KMS-11 (cell line): ENCODE measurements at regions not wholly inside any gene's neighbourhood (a gene's known extent, or its start where the extent isn't known, plus 50 kb on each side); places are given as distances from the start of the nearest gene placed in this dataset.

Experiments used
- H2AFZ ChIP-seq: fragments of 200-600 bp; sonication (generic); 2 replicates; pipeline ENCODE4 v1.6.1; 2016; ENCODE audit warnings: antibody characterized with exemption, mixed run types, low read depth
- H3K27ac ChIP-seq: fragments of 200-600 bp; sonication (generic); 2 replicates; pipeline ENCODE4 v1.6.1; 2016; ENCODE audit warnings: mild to moderate bottlenecking, mixed run types
- H3K27me3 ChIP-seq: fragments of 200-600 bp; sonication (generic); 2 replicates; pipeline ENCODE4 v1.6.1; 2017; ENCODE audit warnings: mild to moderate bottlenecking, low read depth, mixed run types, moderate library complexity; ENCODE audit not compliant: insufficient read depth
- H3K36me3 ChIP-seq: fragments of 200-600 bp; sonication (generic); 2 replicates; pipeline ENCODE4 v1.6.1; 2017; ENCODE audit warnings: mild to moderate bottlenecking, mixed run types; ENCODE audit not compliant: insufficient read depth
- H3K4me1 ChIP-seq: fragments of 200-600 bp; sonication (generic); 2 replicates; pipeline ENCODE4 v1.6.1; 2016; ENCODE audit warnings: mild to moderate bottlenecking, low read depth, mixed run types; ENCODE audit not compliant: poor library complexity, severe bottlenecking
- H3K4me2 ChIP-seq: fragments of 200-600 bp; sonication (generic); 2 replicates; pipeline ENCODE4 v1.7.0; 2016; ENCODE audit warnings: mild to moderate bottlenecking, mixed run types
- H3K4me3 ChIP-seq: fragments of 200-600 bp; sonication (generic); IDR thresholded peaks from 2 replicates; pipeline ENCODE4 v1.6.1; 2017; ENCODE audit warnings: low read depth, low read length, mixed read lengths; ENCODE audit not compliant: insufficient read depth
- H3K79me2 ChIP-seq: fragments of 200-600 bp; sonication (generic); 2 replicates; pipeline ENCODE4 v1.6.1; 2016; ENCODE audit warnings: low read depth, mixed run types; ENCODE audit not compliant: insufficient read depth
- H3K9ac ChIP-seq: fragments of 200-600 bp; sonication (generic); 2 replicates; pipeline ENCODE4 v1.6.1; 2016; ENCODE audit warnings: mild to moderate bottlenecking, mixed run types
- H4K20me1 ChIP-seq: fragments of 200-600 bp; sonication (generic); 2 replicates; pipeline ENCODE4 v1.6.1; 2016; ENCODE audit warnings: mild to moderate bottlenecking, mixed run types; ENCODE audit not compliant: insufficient read depth
- TF ChIP-seq, protein P1 (sequence below): fragments of 200-600 bp; sonication (generic); conservative IDR thresholded peaks from 2 replicates; pipeline ENCODE4 v1.6.1; 2017; ENCODE audit warnings: low read depth, mild to moderate bottlenecking, antibody characterized with exemption, low read length, moderate library complexity, mixed read lengths

DNA sequence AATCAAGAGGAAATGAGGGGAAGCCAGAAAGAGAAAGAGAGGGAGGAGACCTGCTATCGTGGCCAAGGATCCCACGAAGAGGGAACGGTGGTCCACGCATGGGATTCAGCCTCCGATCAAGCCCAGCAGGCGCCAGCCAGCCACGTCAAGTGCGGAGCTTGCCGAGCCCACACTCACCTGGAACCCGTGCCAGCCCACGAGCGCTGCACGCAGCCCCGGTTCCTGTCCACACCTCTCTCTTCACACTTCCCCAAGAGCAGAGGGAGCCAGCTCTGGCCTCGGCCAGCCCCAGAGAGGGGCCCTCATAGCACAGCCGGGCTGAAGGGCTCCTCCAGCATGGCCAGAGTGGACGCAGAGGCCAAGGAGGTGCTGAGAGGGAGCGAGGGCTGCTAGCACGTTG, 795.1 kb upstream of the GRIA3 start:
- TF ChIP-seq, protein P1, sequence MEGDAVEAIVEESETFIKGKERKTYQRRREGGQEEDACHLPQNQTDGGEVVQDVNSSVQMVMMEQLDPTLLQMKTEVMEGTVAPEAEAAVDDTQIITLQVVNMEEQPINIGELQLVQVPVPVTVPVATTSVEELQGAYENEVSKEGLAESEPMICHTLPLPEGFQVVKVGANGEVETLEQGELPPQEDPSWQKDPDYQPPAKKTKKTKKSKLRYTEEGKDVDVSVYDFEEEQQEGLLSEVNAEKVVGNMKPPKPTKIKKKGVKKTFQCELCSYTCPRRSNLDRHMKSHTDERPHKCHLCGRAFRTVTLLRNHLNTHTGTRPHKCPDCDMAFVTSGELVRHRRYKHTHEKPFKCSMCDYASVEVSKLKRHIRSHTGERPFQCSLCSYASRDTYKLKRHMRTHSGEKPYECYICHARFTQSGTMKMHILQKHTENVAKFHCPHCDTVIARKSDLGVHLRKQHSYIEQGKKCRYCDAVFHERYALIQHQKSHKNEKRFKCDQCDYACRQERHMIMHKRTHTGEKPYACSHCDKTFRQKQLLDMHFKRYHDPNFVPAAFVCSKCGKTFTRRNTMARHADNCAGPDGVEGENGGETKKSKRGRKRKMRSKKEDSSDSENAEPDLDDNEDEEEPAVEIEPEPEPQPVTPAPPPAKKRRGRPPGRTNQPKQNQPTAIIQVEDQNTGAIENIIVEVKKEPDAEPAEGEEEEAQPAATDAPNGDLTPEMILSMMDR: no peak
- Histone ChIP-seq H3K27ac (no peak overlapping the region), H3K4me2 (no peak overlapping the region), H3K4me1 (no peaks in the 10 kb centered on the region), H3K4me3 (no peak overlapping the region), H4K20me1 (no peaks in the 10 kb centered on the region), H3K36me3 (no peaks in the 10 kb centered on the region), H2AFZ (no peak overlapping the region), H3K9ac (no peak overlapping the region), H3K79me2 (no peaks in the 10 kb centered on the region), H3K27me3 (no peaks in the 10 kb centered on the region)

DNA sequence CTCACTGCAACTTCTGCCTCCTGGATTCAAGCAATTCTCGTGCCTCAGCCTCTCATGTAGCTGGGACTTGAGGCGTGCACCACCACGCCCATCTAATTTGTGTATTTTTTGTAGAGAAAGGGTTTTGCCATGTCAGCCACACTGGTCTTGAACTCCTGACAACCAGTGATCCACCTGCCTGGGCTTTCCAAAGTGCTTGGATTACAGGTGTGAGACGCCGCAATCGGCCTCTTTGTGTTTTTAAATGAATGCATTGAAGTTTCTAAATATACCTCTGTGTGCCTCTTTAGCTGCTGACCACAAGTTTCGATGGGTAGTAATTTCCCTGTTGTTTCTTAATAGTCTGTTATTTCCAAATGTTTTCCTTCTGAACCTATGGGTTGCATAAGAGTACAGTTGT, 765.3 kb upstream of the GRIA3 start:
- Histone ChIP-seq H3K27me3 (no peaks in the 10 kb centered on the region), H3K36me3 (no peaks in the 10 kb centered on the region), H3K4me2 (0 out of 2 replicates have a peak overlapping the region, but pooled peaks have one; percentile 17), H4K20me1 (no peaks in the 10 kb centered on the region), H3K79me2 (no peaks in the 10 kb centered on the region), H3K4me3 (no peak overlapping the region), H3K4me1 (peaks cover 31% of the 10 kb centered on the region), H3K27ac (peak overlapping the region; percentile 32; the same call in 1 of the 2 replicates), H3K9ac (no peak overlapping the region), H2AFZ (no peak overlapping the region)
- TF ChIP-seq, protein P1: no peak

DNA sequence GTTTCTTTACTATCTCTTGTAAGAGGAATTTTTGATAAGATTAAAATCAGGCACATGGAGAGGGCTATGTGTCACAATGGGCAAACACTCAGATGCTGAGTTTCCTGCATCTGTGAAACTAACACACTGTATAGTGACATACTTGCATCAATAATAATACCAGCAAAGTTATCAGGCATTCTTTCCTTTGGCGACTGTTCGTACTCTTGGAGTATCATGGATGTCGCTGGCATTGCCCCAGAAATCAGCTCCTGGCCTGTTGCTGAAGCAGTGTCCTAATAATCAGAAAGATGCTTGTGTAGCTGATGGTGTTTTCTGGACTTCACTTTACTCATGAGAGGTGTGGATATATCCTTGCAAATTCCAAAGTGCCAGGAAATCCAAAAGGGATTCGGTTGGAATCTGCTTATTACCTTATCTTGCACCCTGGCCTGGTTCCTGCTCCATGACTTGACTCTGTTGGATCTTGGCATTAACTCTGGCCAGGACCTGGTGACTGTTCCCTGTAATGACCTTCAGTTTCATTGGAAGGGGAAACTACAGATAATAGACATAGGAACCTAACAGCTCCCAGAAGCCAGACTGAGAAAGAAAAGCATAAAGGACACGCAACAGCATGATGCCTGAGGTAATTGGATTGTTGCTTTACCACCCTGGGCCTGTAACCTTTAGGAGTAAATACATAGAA, 762.5 kb upstream of the GRIA3 start:
- H2AFZ ChIP-seq: no peak overlapping the region
- H4K20me1 ChIP-seq: no peaks in the 10 kb centered on the region
- H3K36me3 ChIP-seq: no peaks in the 10 kb centered on the region
- H3K4me3 ChIP-seq: no peak overlapping the region
- H3K79me2 ChIP-seq: no peaks in the 10 kb centered on the region
- H3K27ac ChIP-seq: no peak overlapping the region
- H3K9ac ChIP-seq: no peak overlapping the region
- H3K4me2 ChIP-seq: no peak overlapping the region
- peaks cover 31% of the 10 kb centered on the region for H3K4me1 ChIP-seq
- TF ChIP-seq, protein P1: no peak
- H3K27me3 ChIP-seq: no peaks in the 10 kb centered on the region

- H3K9ac ChIP-seq: no peak overlapping the region
- H3K4me1 ChIP-seq: peaks cover 25% of the 10 kb centered on the region
- TF ChIP-seq, protein P1: no peak
- H3K4me3 ChIP-seq: no peak overlapping the region
- no peaks in the 10 kb centered on the region for H3K27me3 ChIP-seq
- H4K20me1 ChIP-seq: no peaks in the 10 kb centered on the region
- no peaks in the 10 kb centered on the region for H3K79me2 ChIP-seq
- H3K27ac ChIP-seq: no peak overlapping the region
- no peak overlapping the region for H3K4me2 ChIP-seq
- no peaks in the 10 kb centered on the region for H3K36me3 ChIP-seq
- no peak overlapping the region for H2AFZ ChIP-seq
These were observed 761.5 kb upstream of the GRIA3 start for GRCh38 chrX:122422547-122422946.
